WTC11 (cell line): ENCODE measurements at regions not wholly inside any gene's neighbourhood (a gene's known extent, or its start where the extent isn't known, plus 50 kb on each side); places are given as distances from the start of the nearest gene placed in this dataset.

ENCODE experiments used
- ATAC-seq: fragments of 200-7000 bp; cut with Tn5 transposase; 2 replicates; pipeline ENCODE4 v1.10.0; 2021; ENCODE audit warnings: mild to moderate bottlenecking, moderate library complexity
- CTCF ChIA-PET: fragments of 300-600 bp; sonication (Branson Sonifier 250); formaldehyde crosslinking; loops from one replicate; lab custom pipeline; 2021; ENCODE audit warnings: antibody characterized with exemption; lab: Charles Lee
- POLR2A ChIA-PET: fragments of 350-600 bp; sonication (Branson Sonifier 250); formaldehyde crosslinking; loops from one replicate; lab custom pipeline; 2021; ENCODE audit warnings: antibody characterized with exemption; lab: Charles Lee
- DNase-seq: peaks from one replicate; pipeline ENCODE4 v3.0.0; 2021; ENCODE audit warnings: low spot score
- H3K27ac Mint-ChIP-seq: 2 replicates; pipeline ENCODE4 v1.8.0; 2021; ENCODE audit warnings: mixed read lengths
- H3K27me3 Mint-ChIP-seq: 2 replicates; pipeline ENCODE4 v1.8.0; 2021; ENCODE audit warnings: low read depth, mild to moderate bottlenecking, moderate library complexity, mixed read lengths
- H3K36me3 Mint-ChIP-seq: 2 replicates; pipeline ENCODE4 v1.8.0; 2021; ENCODE audit warnings: mixed read lengths
- H3K4me1 Mint-ChIP-seq: 2 replicates; pipeline ENCODE4 v1.8.0; 2022; ENCODE audit warnings: mixed read lengths
- H3K4me3 Mint-ChIP-seq: 2 replicates; pipeline ENCODE4 v1.8.0; 2021; ENCODE audit warnings: mild to moderate bottlenecking, moderate library complexity, mixed read lengths
- H3K9me3 Mint-ChIP-seq: 2 replicates; pipeline ENCODE4 v1.8.0; 2021; ENCODE audit warnings: mixed read lengths
- ATF1 ChIP-seq: sonication (generic); formaldehyde crosslinking; IDR thresholded peaks from 2 replicates; pipeline ENCODE4 v1.8.1; 2023; ENCODE audit warnings: mild to moderate bottlenecking, moderate library complexity, missing genetic modification reagents
- CBFB ChIP-seq: sonication (generic); formaldehyde crosslinking; IDR thresholded peaks from 2 replicates; pipeline ENCODE4 v1.8.1; 2022; ENCODE audit warnings: mild to moderate bottlenecking, low read depth, missing genetic modification reagents
- ESRRA ChIP-seq: sonication (generic); formaldehyde crosslinking; IDR thresholded peaks from 2 replicates; pipeline ENCODE4 v1.8.1; 2022; ENCODE audit warnings: mild to moderate bottlenecking, missing genetic modification reagents, borderline replicate concordance
- GABPB1 ChIP-seq: sonication (generic); formaldehyde crosslinking; IDR thresholded peaks from 2 replicates; pipeline ENCODE4 v1.8.1; 2023; ENCODE audit warnings: mild to moderate bottlenecking, missing genetic modification reagents
- NFATC4 ChIP-seq: fragments of 250-450 bp; sonication (Bioruptor Pico); IDR thresholded peaks from 2 replicates; pipeline ENCODE4 v1.9.0; 2021; ENCODE audit warnings: mild to moderate bottlenecking
- PRRX2 ChIP-seq: fragments of 250-450 bp; sonication (Bioruptor Pico); IDR thresholded peaks from 2 replicates; pipeline ENCODE4 v1.8.0; 2021; ENCODE audit warnings: mild to moderate bottlenecking
- RELA ChIP-seq: sonication (generic); formaldehyde crosslinking; IDR thresholded peaks from 2 replicates; pipeline ENCODE4 v1.8.1; 2022; ENCODE audit warnings: missing genetic modification reagents, mild to moderate bottlenecking, borderline replicate concordance
- SMAD4 ChIP-seq: sonication (generic); formaldehyde crosslinking; IDR thresholded peaks from 2 replicates; pipeline ENCODE4 v1.8.0; 2022; ENCODE audit warnings: mild to moderate bottlenecking, missing genetic modification reagents
- ZNF138 ChIP-seq: sonication (generic); formaldehyde crosslinking; conservative IDR thresholded peaks from 2 replicates; pipeline ENCODE4 v1.8.1; 2022; ENCODE audit warnings: mild to moderate bottlenecking, moderate library complexity, missing genetic modification reagents
- ZNF219 ChIP-seq: sonication (generic); formaldehyde crosslinking; IDR thresholded peaks from 2 replicates; pipeline ENCODE4 v1.8.0; 2023; ENCODE audit warnings: missing genetic modification reagents, mild to moderate bottlenecking, borderline replicate concordance
- TF ChIP-seq, protein P1 (sequence below): sonication (generic); formaldehyde crosslinking; IDR thresholded peaks from 2 replicates; pipeline ENCODE4 v1.8.0; 2023; ENCODE audit warnings: mild to moderate bottlenecking, missing genetic modification reagents
- TF ChIP-seq, protein P2 (sequence below): sonication (generic); formaldehyde crosslinking; conservative IDR thresholded peaks from 2 replicates; pipeline ENCODE4 v1.8.1; 2023; ENCODE audit warnings: mild to moderate bottlenecking, low read depth, missing genetic modification reagents, moderate library complexity
- TF ChIP-seq, protein P3 (sequence below): sonication (generic); formaldehyde crosslinking; IDR thresholded peaks from 2 replicates; pipeline ENCODE4 v1.8.1; 2022; ENCODE audit warnings: mild to moderate bottlenecking, moderate library complexity, missing genetic modification reagents
- TF ChIP-seq, protein P4 (sequence below): sonication (generic); formaldehyde crosslinking; IDR thresholded peaks from 2 replicates; pipeline ENCODE4 v1.8.0; 2023; ENCODE audit warnings: missing genetic modification reagents, mild to moderate bottlenecking, borderline replicate concordance
- TF ChIP-seq, protein P5 (sequence below): sonication (generic); formaldehyde crosslinking; IDR thresholded peaks from 2 replicates; pipeline ENCODE4 v1.8.1; 2022; ENCODE audit warnings: mild to moderate bottlenecking, missing genetic modification reagents, moderate library complexity, borderline replicate concordance
- TF ChIP-seq, protein P6 (sequence below): fragments of 200-600 bp; IDR thresholded peaks from 2 replicates; pipeline ENCODE4 v1.8.0; 2022; ENCODE audit warnings: antibody characterized with exemption

DNA sequence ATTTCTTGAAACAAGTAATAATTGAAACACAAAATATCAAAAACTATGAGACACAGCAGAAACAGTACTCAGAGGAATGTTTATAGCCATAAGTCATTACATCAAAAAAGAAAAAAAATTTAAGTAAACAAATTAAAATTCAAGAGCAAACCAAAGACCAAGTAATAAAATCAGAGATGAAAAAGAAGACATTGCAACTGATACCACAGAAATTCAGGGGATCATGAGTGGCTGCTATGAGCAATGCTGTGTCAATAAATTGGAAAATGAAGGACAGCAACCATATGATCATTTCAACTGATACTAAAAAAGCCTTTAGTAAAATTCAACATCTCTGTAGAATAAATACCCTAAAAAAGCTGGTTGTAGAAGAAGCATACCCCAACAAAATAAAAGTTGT is 644.1 kb upstream of the BCHE start (continued):
- TF ChIP-seq, protein P1, sequence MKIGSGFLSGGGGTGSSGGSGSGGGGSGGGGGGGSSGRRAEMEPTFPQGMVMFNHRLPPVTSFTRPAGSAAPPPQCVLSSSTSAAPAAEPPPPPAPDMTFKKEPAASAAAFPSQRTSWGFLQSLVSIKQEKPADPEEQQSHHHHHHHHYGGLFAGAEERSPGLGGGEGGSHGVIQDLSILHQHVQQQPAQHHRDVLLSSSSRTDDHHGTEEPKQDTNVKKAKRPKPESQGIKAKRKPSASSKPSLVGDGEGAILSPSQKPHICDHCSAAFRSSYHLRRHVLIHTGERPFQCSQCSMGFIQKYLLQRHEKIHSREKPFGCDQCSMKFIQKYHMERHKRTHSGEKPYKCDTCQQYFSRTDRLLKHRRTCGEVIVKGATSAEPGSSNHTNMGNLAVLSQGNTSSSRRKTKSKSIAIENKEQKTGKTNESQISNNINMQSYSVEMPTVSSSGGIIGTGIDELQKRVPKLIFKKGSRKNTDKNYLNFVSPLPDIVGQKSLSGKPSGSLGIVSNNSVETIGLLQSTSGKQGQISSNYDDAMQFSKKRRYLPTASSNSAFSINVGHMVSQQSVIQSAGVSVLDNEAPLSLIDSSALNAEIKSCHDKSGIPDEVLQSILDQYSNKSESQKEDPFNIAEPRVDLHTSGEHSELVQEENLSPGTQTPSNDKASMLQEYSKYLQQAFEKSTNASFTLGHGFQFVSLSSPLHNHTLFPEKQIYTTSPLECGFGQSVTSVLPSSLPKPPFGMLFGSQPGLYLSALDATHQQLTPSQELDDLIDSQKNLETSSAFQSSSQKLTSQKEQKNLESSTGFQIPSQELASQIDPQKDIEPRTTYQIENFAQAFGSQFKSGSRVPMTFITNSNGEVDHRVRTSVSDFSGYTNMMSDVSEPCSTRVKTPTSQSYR (CRISPR knock-in tag) = no peak
- TF ChIP-seq, protein P2, sequence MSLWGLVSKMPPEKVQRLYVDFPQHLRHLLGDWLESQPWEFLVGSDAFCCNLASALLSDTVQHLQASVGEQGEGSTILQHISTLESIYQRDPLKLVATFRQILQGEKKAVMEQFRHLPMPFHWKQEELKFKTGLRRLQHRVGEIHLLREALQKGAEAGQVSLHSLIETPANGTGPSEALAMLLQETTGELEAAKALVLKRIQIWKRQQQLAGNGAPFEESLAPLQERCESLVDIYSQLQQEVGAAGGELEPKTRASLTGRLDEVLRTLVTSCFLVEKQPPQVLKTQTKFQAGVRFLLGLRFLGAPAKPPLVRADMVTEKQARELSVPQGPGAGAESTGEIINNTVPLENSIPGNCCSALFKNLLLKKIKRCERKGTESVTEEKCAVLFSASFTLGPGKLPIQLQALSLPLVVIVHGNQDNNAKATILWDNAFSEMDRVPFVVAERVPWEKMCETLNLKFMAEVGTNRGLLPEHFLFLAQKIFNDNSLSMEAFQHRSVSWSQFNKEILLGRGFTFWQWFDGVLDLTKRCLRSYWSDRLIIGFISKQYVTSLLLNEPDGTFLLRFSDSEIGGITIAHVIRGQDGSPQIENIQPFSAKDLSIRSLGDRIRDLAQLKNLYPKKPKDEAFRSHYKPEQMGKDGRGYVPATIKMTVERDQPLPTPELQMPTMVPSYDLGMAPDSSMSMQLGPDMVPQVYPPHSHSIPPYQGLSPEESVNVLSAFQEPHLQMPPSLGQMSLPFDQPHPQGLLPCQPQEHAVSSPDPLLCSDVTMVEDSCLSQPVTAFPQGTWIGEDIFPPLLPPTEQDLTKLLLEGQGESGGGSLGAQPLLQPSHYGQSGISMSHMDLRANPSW (CRISPR knock-in tag) = no peak
- TF ChIP-seq NFATC4 (CRISPR knock-in tag) (no peak), ZNF138 (CRISPR knock-in tag) (no peak)
- TF ChIP-seq, all 79 proteins: peak for 0

DNA sequence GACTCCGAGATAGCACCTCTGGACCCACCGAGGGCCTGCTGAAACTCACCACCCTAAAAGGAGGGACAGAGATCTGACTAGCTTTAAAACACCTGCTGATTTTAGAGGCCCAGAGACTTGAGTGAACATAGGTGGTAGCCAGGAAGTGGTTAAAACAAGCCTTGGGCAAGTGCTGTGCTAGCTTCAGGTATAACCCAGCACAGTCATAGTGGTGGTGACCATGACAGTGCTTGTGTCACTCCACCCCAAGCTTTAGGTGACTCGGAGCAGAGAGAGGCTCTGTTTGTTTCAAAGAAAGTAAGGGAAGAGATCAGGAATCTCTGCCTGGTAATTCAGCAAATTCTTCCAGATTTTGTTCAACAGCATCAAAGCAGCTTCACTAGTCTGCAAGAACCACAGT is 641.1 kb upstream of the BCHE start:
- Mint-ChIP-seq H3K4me1 (0 out of 2 replicates have a peak, but pooled peaks cover 3% of the 10 kb centered on the region), H3K27me3 (no peaks in the 10 kb centered on the region), H3K27ac (no peak overlapping the region), H3K36me3 (no peaks in the 10 kb centered on the region), H3K4me3 (no peak overlapping the region), H3K9me3 (peaks cover 6% of the 10 kb centered on the region; the same call in 1 of the 2 replicates)
- no peak for TF ChIP-seq ESRRA (CRISPR knock-in tag)
- TF ChIP-seq RELA (CRISPR knock-in tag) = no peak
- TF ChIP-seq, protein P3, sequence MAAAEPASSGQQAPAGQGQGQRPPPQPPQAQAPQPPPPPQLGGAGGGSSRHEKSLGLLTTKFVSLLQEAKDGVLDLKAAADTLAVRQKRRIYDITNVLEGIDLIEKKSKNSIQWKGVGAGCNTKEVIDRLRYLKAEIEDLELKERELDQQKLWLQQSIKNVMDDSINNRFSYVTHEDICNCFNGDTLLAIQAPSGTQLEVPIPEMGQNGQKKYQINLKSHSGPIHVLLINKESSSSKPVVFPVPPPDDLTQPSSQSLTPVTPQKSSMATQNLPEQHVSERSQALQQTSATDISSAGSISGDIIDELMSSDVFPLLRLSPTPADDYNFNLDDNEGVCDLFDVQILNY (CRISPR knock-in tag) = no peak
- TF ChIP-seq PRRX2 (CRISPR knock-in tag) = no peak
- no peak for TF ChIP-seq SMAD4 (CRISPR knock-in tag)
- no peak for TF ChIP-seq ATF1 (CRISPR knock-in tag)
- TF ChIP-seq, protein P4, sequence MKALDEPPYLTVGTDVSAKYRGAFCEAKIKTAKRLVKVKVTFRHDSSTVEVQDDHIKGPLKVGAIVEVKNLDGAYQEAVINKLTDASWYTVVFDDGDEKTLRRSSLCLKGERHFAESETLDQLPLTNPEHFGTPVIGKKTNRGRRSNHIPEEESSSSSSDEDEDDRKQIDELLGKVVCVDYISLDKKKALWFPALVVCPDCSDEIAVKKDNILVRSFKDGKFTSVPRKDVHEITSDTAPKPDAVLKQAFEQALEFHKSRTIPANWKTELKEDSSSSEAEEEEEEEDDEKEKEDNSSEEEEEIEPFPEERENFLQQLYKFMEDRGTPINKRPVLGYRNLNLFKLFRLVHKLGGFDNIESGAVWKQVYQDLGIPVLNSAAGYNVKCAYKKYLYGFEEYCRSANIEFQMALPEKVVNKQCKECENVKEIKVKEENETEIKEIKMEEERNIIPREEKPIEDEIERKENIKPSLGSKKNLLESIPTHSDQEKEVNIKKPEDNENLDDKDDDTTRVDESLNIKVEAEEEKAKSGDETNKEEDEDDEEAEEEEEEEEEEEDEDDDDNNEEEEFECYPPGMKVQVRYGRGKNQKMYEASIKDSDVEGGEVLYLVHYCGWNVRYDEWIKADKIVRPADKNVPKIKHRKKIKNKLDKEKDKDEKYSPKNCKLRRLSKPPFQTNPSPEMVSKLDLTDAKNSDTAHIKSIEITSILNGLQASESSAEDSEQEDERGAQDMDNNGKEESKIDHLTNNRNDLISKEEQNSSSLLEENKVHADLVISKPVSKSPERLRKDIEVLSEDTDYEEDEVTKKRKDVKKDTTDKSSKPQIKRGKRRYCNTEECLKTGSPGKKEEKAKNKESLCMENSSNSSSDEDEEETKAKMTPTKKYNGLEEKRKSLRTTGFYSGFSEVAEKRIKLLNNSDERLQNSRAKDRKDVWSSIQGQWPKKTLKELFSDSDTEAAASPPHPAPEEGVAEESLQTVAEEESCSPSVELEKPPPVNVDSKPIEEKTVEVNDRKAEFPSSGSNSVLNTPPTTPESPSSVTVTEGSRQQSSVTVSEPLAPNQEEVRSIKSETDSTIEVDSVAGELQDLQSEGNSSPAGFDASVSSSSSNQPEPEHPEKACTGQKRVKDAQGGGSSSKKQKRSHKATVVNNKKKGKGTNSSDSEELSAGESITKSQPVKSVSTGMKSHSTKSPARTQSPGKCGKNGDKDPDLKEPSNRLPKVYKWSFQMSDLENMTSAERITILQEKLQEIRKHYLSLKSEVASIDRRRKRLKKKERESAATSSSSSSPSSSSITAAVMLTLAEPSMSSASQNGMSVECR (CRISPR knock-in tag) = no peak
- TF ChIP-seq, protein P5, sequence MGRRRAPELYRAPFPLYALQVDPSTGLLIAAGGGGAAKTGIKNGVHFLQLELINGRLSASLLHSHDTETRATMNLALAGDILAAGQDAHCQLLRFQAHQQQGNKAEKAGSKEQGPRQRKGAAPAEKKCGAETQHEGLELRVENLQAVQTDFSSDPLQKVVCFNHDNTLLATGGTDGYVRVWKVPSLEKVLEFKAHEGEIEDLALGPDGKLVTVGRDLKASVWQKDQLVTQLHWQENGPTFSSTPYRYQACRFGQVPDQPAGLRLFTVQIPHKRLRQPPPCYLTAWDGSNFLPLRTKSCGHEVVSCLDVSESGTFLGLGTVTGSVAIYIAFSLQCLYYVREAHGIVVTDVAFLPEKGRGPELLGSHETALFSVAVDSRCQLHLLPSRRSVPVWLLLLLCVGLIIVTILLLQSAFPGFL = no peak
- TF ChIP-seq, protein P6, sequence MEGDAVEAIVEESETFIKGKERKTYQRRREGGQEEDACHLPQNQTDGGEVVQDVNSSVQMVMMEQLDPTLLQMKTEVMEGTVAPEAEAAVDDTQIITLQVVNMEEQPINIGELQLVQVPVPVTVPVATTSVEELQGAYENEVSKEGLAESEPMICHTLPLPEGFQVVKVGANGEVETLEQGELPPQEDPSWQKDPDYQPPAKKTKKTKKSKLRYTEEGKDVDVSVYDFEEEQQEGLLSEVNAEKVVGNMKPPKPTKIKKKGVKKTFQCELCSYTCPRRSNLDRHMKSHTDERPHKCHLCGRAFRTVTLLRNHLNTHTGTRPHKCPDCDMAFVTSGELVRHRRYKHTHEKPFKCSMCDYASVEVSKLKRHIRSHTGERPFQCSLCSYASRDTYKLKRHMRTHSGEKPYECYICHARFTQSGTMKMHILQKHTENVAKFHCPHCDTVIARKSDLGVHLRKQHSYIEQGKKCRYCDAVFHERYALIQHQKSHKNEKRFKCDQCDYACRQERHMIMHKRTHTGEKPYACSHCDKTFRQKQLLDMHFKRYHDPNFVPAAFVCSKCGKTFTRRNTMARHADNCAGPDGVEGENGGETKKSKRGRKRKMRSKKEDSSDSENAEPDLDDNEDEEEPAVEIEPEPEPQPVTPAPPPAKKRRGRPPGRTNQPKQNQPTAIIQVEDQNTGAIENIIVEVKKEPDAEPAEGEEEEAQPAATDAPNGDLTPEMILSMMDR = no peak
- no peak for TF ChIP-seq CBFB (CRISPR knock-in tag)
- TF ChIP-seq ZNF219 (CRISPR knock-in tag) = no peak
- no peak for TF ChIP-seq GABPB1 (CRISPR knock-in tag)
- no peak for TF ChIP-seq ZNF138 (CRISPR knock-in tag)
- CTCF ChIA-PET = no interaction called here
- ATAC-seq (no peak), DNase-seq (no peak)
- POLR2A ChIA-PET = no interaction called here
